SU-DHL-6 (cell line): ENCODE measurements at regions not wholly inside any gene's neighbourhood (a gene's known extent, or its start where the extent isn't known, plus 50 kb on each side); places are given as distances from the start of the nearest gene placed in this dataset.

Experiments used
- H2AFZ ChIP-seq: fragments of 200-600 bp; sonication (generic); 2 replicates; pipeline ENCODE4 v1.6.1; 2014; ENCODE audit warnings: low read depth, mild to moderate bottlenecking, moderate library complexity, mixed read lengths, antibody characterized with exemption, low read length; ENCODE audit not compliant: severe bottlenecking
- H3F3A ChIP-seq: fragments of 200-600 bp; shearing (Covaris generic); 2 replicates; pipeline ENCODE4 v1.6.0; 2016; ENCODE audit warnings: antibody characterized with exemption, mild to moderate bottlenecking; ENCODE audit not compliant: insufficient read depth
- H3K27ac ChIP-seq: fragments of 200-600 bp; sonication (generic); 2 replicates; pipeline ENCODE4 v1.5.1; 2016; ENCODE audit warnings: low read depth, mild to moderate bottlenecking, low read length, moderate library complexity, mixed read lengths
- H3K27me3 ChIP-seq: fragments of 200-600 bp; sonication (generic), shearing (Covaris generic); 2 replicates; pipeline ENCODE4 v1.6.0; 2014; ENCODE audit warnings: mild to moderate bottlenecking, low read length
- H3K36me3 ChIP-seq: fragments of 200-600 bp; sonication (generic); 2 replicates; pipeline ENCODE4 v1.6.1; 2014; ENCODE audit warnings: mild to moderate bottlenecking, low read length, mixed read lengths
- H3K4me2 ChIP-seq: fragments of 300-600, 200-600 bp; shearing (Covaris generic), sonication (generic); 2 replicates; pipeline ENCODE4 v1.6.0; 2014; ENCODE audit warnings: low read length, low read depth, mild to moderate bottlenecking; ENCODE audit not compliant: poor library complexity, severe bottlenecking
- H3K4me3 ChIP-seq: fragments of 200-600 bp; sonication (generic); 2 replicates; pipeline ENCODE4 v1.5.1; 2014; ENCODE audit warnings: antibody characterized with exemption, low read length, mild to moderate bottlenecking, mixed read lengths; ENCODE audit not compliant: insufficient read depth, poor library complexity, severe bottlenecking
- H3K79me2 ChIP-seq: fragments of 200-600 bp; sonication (generic); 2 replicates; pipeline ENCODE4 v1.6.1; 2014; ENCODE audit warnings: mild to moderate bottlenecking, low read length, moderate library complexity; ENCODE audit not compliant: insufficient read depth
- H3K9ac ChIP-seq: fragments of 200-600 bp; sonication (generic); 2 replicates; pipeline ENCODE4 v1.7.0; 2014; ENCODE audit warnings: mild to moderate bottlenecking, low read length
- H3K9me2 ChIP-seq: fragments of 200-600 bp; sonication (generic); replicated peaks from 2 replicates; pipeline ENCODE4 v1.6.1; 2014; ENCODE audit warnings: low read length; ENCODE audit not compliant: insufficient read depth
- H3K9me3 ChIP-seq: fragments of 200-600 bp; sonication (generic); 2 replicates; pipeline ENCODE4 v1.6.1; 2014; ENCODE audit warnings: low read length, mixed read lengths; ENCODE audit not compliant: insufficient read depth
- H4K20me1 ChIP-seq: fragments of 200-600 bp; sonication (generic); 2 replicates; pipeline ENCODE4 v1.6.1; 2014; ENCODE audit warnings: low read depth, mild to moderate bottlenecking, antibody characterized with exemption, low read length, moderate library complexity, mixed read lengths
- CTCF ChIP-seq: fragments of 200-600 bp; sonication (generic); IDR thresholded peaks from one replicate; pipeline ENCODE4 v1.5.1; 2017; ENCODE audit warnings: antibody characterized with exemption, mild to moderate bottlenecking, low read length, moderate library complexity; ENCODE audit not compliant: insufficient read depth, poor library complexity, severe bottlenecking
- EZH2phosphoT487 ChIP-seq: fragments of 200-600 bp; sonication (generic), shearing (Covaris generic); conservative IDR thresholded peaks from 2 replicates; pipeline ENCODE4 v1.6.1; 2018; ENCODE audit warnings: mild to moderate bottlenecking, antibody characterized with exemption, low read length, moderate library complexity, mixed read lengths

GRCh38 chr10:113458451-113458850 is 94.4 kb upstream of the HABP2 start:
- H3K4me2 ChIP-seq, result no peak overlapping the region
- no peaks in the 10 kb centered on the region for H3K9me2 ChIP-seq
- TF ChIP-seq EZH2phosphoT487 (no peak), CTCF (no peak)

GRCh38 chr10:113458944-113459343 is 93.9 kb upstream of the HABP2 start:
- no peaks in the 10 kb centered on the region for H3F3A ChIP-seq
- H3K27me3 ChIP-seq, result no peaks in the 10 kb centered on the region
- H3K4me3 ChIP-seq, result no peak overlapping the region
- no peaks in the 10 kb centered on the region for H3K9me2 ChIP-seq
- H2AFZ ChIP-seq, result no peak overlapping the region
- no peak for TF ChIP-seq EZH2phosphoT487
- TF ChIP-seq CTCF, result no peak
- H3K4me2 ChIP-seq, result no peak overlapping the region
- H3K36me3 ChIP-seq, result no peaks in the 10 kb centered on the region
- no peaks in the 10 kb centered on the region for H3K79me2 ChIP-seq
- no peaks in the 10 kb centered on the region for H4K20me1 ChIP-seq
- H3K9me3 ChIP-seq, result no peaks in the 10 kb centered on the region
- H3K27ac ChIP-seq, result no peak overlapping the region
- H3K9ac ChIP-seq, result no peak overlapping the region

More at GRCh38 chr10:113458451-113458850, 94.4 kb upstream of the HABP2 start:
- Histone ChIP-seq H2AFZ (no peak overlapping the region), H3K9me3 (no peaks in the 10 kb centered on the region), H3F3A (no peaks in the 10 kb centered on the region), H3K4me3 (no peak overlapping the region), H4K20me1 (no peaks in the 10 kb centered on the region), H3K9ac (no peak overlapping the region), H3K79me2 (no peaks in the 10 kb centered on the region), H3K36me3 (no peaks in the 10 kb centered on the region), H3K27ac (no peak overlapping the region), H3K27me3 (no peaks in the 10 kb centered on the region)

- Histone ChIP-seq H3F3A (no peaks in the 10 kb centered on the region), H3K27ac (no peak overlapping the region), H3K9ac (no peak overlapping the region), H3K79me2 (no peaks in the 10 kb centered on the region), H3K4me2 (no peak overlapping the region), H3K36me3 (no peaks in the 10 kb centered on the region), H3K4me3 (no peak overlapping the region), H2AFZ (no peak overlapping the region), H3K9me3 (no peaks in the 10 kb centered on the region), H3K27me3 (no peaks in the 10 kb centered on the region), H4K20me1 (no peaks in the 10 kb centered on the region), H3K9me2 (no peaks in the 10 kb centered on the region)
- TF ChIP-seq CTCF, result no peak
- TF ChIP-seq EZH2phosphoT487, result no peak
Measured at GRCh38 chr10:113459626-113460280, 93.1 kb upstream of the HABP2 start.
